ENCODE measurements at regions not wholly inside any gene's neighbourhood (a gene's known extent, or its start where the extent isn't known, plus 50 kb on each side); places are given as distances from the start of the nearest gene placed in this dataset.

GRCh38 chr2:63658176-63658968 is 69.6 kb downstream of the MDH1 start:
- H3K4me3 ChIP-seq (ENCODE audit: control extremely low read depth in 1 of 5, extremely low read depth in 1 of 5, insufficient read depth in 1 of 5, low read depth in 2 of 5, low read length in 4 of 5): no peak overlapping the region
- POLR2A ChIA-PET: no interaction called here
- no peak overlapping the region for H3K27ac ChIP-seq (ENCODE audit: low read length in 2 of 2)
- H3K4me1 ChIP-seq (ENCODE audit: control insufficient read depth in 2 of 2, insufficient read depth in 2 of 2, low read length in 2 of 2): no peaks in the 10 kb centered on the region
- Mint-ChIP-seq H3K27me3 (peaks cover 9% of the 10 kb centered on the region), H3K4me1 (no peaks in the 10 kb centered on the region), H3K9me3 (ENCODE audit: insufficient read depth) (no peaks in the 10 kb centered on the region), H3K4me3 (no peak overlapping the region), H3K27ac (no peak overlapping the region)
- CTCF ChIA-PET: no interaction called here
- WGBS (ENCODE audit: insufficient coverage): no CpG with 5 or more reads among the region's 3 CpGs
- no peak overlapping the region for H3K9ac ChIP-seq (ENCODE audit: low read length)
- ATAC-seq (ENCODE audit: low read depth) (no peak), DNase-seq (no peak)
- no peak overlapping the region for H2AFZ ChIP-seq (ENCODE audit: insufficient read depth, low read depth, low read length, poor library complexity, severe bottlenecking)
- no peak overlapping the region for H3K4me2 ChIP-seq (replicated peaks; ENCODE audit: low read depth, low read length, poor library complexity, severe bottlenecking)
- H3K27me3 ChIP-seq (replicated peaks in 1 of 4; ENCODE audit: control extremely low read depth in 1 of 4, control insufficient read depth in 3 of 4, insufficient read depth in 4 of 4, low read length in 3 of 4): no peaks in the 10 kb centered on the region
- peaks cover 0 to 4% (median 0%) of the 10 kb centered on the region in 3 donors for H3K9me3 ChIP-seq (ENCODE audit: control extremely low read depth in 1 of 3, control insufficient read depth in 2 of 3, insufficient read depth in 1 of 3, low read length in 2 of 3)
- intact Hi-C loops (cut with micrococcal nuclease): no loop called here
- H4K20me1 ChIP-seq (ENCODE audit: control insufficient read depth, insufficient read depth, low read length, poor library complexity, severe bottlenecking): no peaks in the 10 kb centered on the region
- no peaks in the 10 kb centered on the region for H3K36me3 ChIP-seq (replicated peaks in 1 of 2; ENCODE audit: control extremely low read depth in 1 of 2, control insufficient read depth in 1 of 2, extremely low read depth in 1 of 2, insufficient read depth in 2 of 2, low read length in 1 of 2)
- TF ChIP-seq EZH2 (IDR thresholded peaks at IDR 0.05; ENCODE audit: borderline replicate concordance, insufficient read depth, low read depth, low read length, poor library complexity, severe bottlenecking) (no peak), CTCF (IDR thresholded peaks at IDR 0.05) (no peak)
- H3K79me2 ChIP-seq (ENCODE audit: control insufficient read depth, insufficient read depth, low read length): no peaks in the 10 kb centered on the region

- no peak overlapping the region for H2AFZ ChIP-seq (ENCODE audit: insufficient read depth, low read depth, low read length, poor library complexity, severe bottlenecking)
- H3K4me3 Mint-ChIP-seq: no peak overlapping the region
- ATAC-seq (ENCODE audit: low read depth): no peak
Measured at GRCh38 chr2:63660060-63660459, 71.3 kb downstream of the MDH1 start.

More at GRCh38 chr2:63660060-63660459, 71.3 kb downstream of the MDH1 start:
- Histone ChIP-seq H3K36me3 (replicated peaks in 1 of 2; ENCODE audit: control extremely low read depth in 1 of 2, control insufficient read depth in 1 of 2, extremely low read depth in 1 of 2, insufficient read depth in 2 of 2, low read length in 1 of 2) (no peaks in the 10 kb centered on the region), H3K4me2 (replicated peaks; ENCODE audit: low read depth, low read length, poor library complexity, severe bottlenecking) (no peak overlapping the region), H3K4me1 (ENCODE audit: control insufficient read depth in 2 of 2, insufficient read depth in 2 of 2, low read length in 2 of 2) (no peaks in the 10 kb centered on the region), H3K4me3 (ENCODE audit: control extremely low read depth in 1 of 5, extremely low read depth in 1 of 5, insufficient read depth in 1 of 5, low read depth in 2 of 5, low read length in 4 of 5) (no peak overlapping the region), H3K79me2 (ENCODE audit: control insufficient read depth, insufficient read depth, low read length) (no peaks in the 10 kb centered on the region), H3K27ac (ENCODE audit: low read length in 2 of 2) (no peak overlapping the region), H4K20me1 (ENCODE audit: control insufficient read depth, insufficient read depth, low read length, poor library complexity, severe bottlenecking) (no peaks in the 10 kb centered on the region), H3K9ac (ENCODE audit: low read length) (no peak overlapping the region), H3K9me3 (ENCODE audit: control extremely low read depth in 1 of 3, control insufficient read depth in 2 of 3, insufficient read depth in 1 of 3, low read length in 2 of 3) (no peaks in the 10 kb centered on the region), H3K27me3 (replicated peaks in 1 of 4; ENCODE audit: control extremely low read depth in 1 of 4, control insufficient read depth in 3 of 4, insufficient read depth in 4 of 4, low read length in 3 of 4) (no peaks in the 10 kb centered on the region)
- TF ChIP-seq CTCF (IDR thresholded peaks at IDR 0.05) (no peak), EZH2 (IDR thresholded peaks at IDR 0.05; ENCODE audit: borderline replicate concordance, insufficient read depth, low read depth, low read length, poor library complexity, severe bottlenecking) (no peak)
- H3K9me3 Mint-ChIP-seq (ENCODE audit: insufficient read depth): no peaks in the 10 kb centered on the region
- no peaks in the 10 kb centered on the region for H3K4me1 Mint-ChIP-seq
- POLR2A ChIA-PET: no interaction called here
- CTCF ChIA-PET: no interaction called here
- H3K27ac Mint-ChIP-seq: no peak overlapping the region
- intact Hi-C loops (cut with micrococcal nuclease): no loop called here
- DNase-seq: no peak
- peaks cover 19% of the 10 kb centered on the region for H3K27me3 Mint-ChIP-seq

Measured in B cell (primary cell).